ENCODE measurements at regions not wholly inside any gene's neighbourhood (a gene's known extent, or its start where the extent isn't known, plus 50 kb on each side); places are given as distances from the start of the nearest gene placed in this dataset.

DNA sequence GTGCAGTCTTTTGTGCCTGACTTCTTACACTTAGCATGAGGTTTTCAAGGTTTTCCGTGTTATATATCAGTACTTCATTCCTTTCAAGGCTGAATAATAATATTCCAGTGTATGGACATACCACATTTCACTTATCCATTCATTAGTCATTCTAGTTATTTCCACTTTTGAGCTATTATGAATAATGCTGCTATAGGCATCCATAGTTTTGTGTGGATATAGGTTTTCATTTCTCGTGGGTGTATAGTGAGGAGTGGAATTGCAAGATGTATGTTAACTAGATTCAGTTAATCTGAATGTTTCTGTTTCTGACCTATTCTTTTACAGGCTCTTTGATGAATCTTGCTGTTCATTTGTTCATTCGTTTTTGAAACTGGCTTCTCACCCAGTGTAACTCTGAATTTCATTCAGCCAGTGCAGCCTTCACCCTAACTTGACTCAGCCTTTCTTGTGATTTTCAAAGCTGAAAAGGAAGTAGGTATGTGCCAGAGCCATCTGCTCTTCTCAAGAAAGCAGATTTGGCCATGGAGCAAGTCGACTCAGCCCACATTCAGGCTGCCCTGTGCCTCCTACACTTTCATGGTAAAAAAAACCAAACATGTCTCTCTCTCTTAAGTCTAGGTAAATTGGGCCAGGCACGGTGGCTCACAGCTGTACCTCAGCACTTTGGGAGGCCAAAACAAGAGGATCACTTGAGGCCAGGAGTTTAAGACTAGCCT, 56.3 kb upstream of the NOCT start:
- no peak for TF ChIP-seq POLR2A (IDR thresholded peaks at IDR 0.05)
- TF ChIP-seq, protein P1, sequence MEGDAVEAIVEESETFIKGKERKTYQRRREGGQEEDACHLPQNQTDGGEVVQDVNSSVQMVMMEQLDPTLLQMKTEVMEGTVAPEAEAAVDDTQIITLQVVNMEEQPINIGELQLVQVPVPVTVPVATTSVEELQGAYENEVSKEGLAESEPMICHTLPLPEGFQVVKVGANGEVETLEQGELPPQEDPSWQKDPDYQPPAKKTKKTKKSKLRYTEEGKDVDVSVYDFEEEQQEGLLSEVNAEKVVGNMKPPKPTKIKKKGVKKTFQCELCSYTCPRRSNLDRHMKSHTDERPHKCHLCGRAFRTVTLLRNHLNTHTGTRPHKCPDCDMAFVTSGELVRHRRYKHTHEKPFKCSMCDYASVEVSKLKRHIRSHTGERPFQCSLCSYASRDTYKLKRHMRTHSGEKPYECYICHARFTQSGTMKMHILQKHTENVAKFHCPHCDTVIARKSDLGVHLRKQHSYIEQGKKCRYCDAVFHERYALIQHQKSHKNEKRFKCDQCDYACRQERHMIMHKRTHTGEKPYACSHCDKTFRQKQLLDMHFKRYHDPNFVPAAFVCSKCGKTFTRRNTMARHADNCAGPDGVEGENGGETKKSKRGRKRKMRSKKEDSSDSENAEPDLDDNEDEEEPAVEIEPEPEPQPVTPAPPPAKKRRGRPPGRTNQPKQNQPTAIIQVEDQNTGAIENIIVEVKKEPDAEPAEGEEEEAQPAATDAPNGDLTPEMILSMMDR (IDR thresholded peaks at IDR 0.05) = no peak
- no peak for TF ChIP-seq POLR2AphosphoS5 (IDR thresholded peaks at IDR 0.05)
- no peak for TF ChIP-seq EP300 (IDR thresholded peaks at IDR 0.05)
